Choroid plexus epithelial cell (primary cell): ENCODE measurements at regions not wholly inside any gene's neighbourhood (a gene's known extent, or its start where the extent isn't known, plus 50 kb on each side); places are given as distances from the start of the nearest gene placed in this dataset.
"Not testable (repeated sequence)": the region's sequence is repeated elsewhere in the genome, so short reads cannot be mapped to it uniquely, and the experiment has no call there.

Experiments used
- DNase-seq: peaks from one replicate; pipeline ENCODE4 v3.0.0-alpha.2; 2010; ENCODE audit warnings: low read depth
- H3K4me3 ChIP-seq: 2 replicates; pipeline ENCODE4 v1.5.1; 2011; ENCODE audit warnings: low read depth, mild to moderate bottlenecking, control low read depth, low read length, moderate library complexity
- CTCF ChIP-seq: conservative IDR thresholded peaks from 2 replicates; pipeline ENCODE4 v1.5.1; 2011; ENCODE audit warnings: low read depth, mild to moderate bottlenecking, control low read depth, inconsistent platforms, low read length, moderate library complexity

GRCh38 chr11:26859416-26859815 lies 134.5 kb upstream of the FIBIN start:
- no peak for DNase-seq
- H3K4me3 ChIP-seq: no peak overlapping the region
- no peak for TF ChIP-seq CTCF

- no peak for DNase-seq
- TF ChIP-seq CTCF: no peak
Observed at GRCh38 chr11:26860091-26860780, 133.7 kb upstream of the FIBIN start.

GRCh38 chr11:26860895-26861294 lies 133.0 kb upstream of the FIBIN start:
- no peak overlapping the region for H3K4me3 ChIP-seq
- no peak for TF ChIP-seq CTCF
- DNase-seq: no peak

More at GRCh38 chr11:26860091-26860780, 133.7 kb upstream of the FIBIN start:
- H3K4me3 ChIP-seq: no peak overlapping the region

GRCh38 chr11:26862801-26863200 lies 131.1 kb upstream of the FIBIN start:
- no peak for DNase-seq
- no peak for TF ChIP-seq CTCF
- H3K4me3 ChIP-seq: no peak overlapping the region

- H3K4me3 ChIP-seq: no peak overlapping the region
- DNase-seq: no peak
- TF ChIP-seq CTCF: no peak
Observed at GRCh38 chr11:26865703-26866102, 128.2 kb upstream of the FIBIN start.

GRCh38 chr11:26867286-26867685 lies 126.6 kb upstream of the FIBIN start:
- no peak for TF ChIP-seq CTCF
- no peak overlapping the region for H3K4me3 ChIP-seq
- DNase-seq: peak; percentile 56

GRCh38 chr11:26878959-26879581 lies 114.8 kb upstream of the FIBIN start:
- no peak for TF ChIP-seq CTCF
- no peak for DNase-seq
- H3K4me3 ChIP-seq: no peak overlapping the region

GRCh38 chr11:26882363-26882880 lies 111.5 kb upstream of the FIBIN start:
- not testable (repeated sequence) for H3K4me3 ChIP-seq, DNase-seq
